HepG2 (cell line): ENCODE measurements at regions not wholly inside any gene's neighbourhood (a gene's known extent, or its start where the extent isn't known, plus 50 kb on each side); places are given as distances from the start of the nearest gene placed in this dataset.

ENCODE experiments used
- ATAC-seq: fragments of 200-7000 bp; cut with Tn5 transposase; 3 replicates; pipeline ENCODE4 v1.9.1; 2020; ENCODE audit warnings: mild to moderate bottlenecking, moderate library complexity
- BruUV-seq: library from RNA; stranded (reverse); fragments of 400-500 nt; replicated peaks from 2 replicates; lab custom pipeline; 2021; lab: Mats Ljungman, UMichigan
- CTCF ChIA-PET: fragments of 300-600 bp; formaldehyde crosslinking; extraction: SDS; loops from one replicate; lab custom pipeline; 2021; ENCODE audit warnings: low total read pairs, inconsistent platforms, low intra/inter-chr PET ratio; lab: Yijun Ruan, JAX
- POLR2A ChIA-PET: fragments of 350-600 bp; sonication (Branson Sonifier 250); formaldehyde crosslinking; loops from one replicate; lab custom pipeline; 2020; ENCODE audit warnings: antibody characterized with exemption, inconsistent platforms; lab: Yijun Ruan, JAX
- DNase-seq: peaks from one replicate; pipeline ENCODE4 v3.0.0-alpha.2; 2015; ENCODE audit warnings: low spot score
- FAIRE-seq: peaks from 3 replicates; lab custom pipeline; 2011; peaks lifted over from hg19 to GRCh38; lab: Jason Lieb, UNC
- H2AFZ ChIP-seq: one replicate; pipeline ENCODE4 v1.6.1; 2011; ENCODE audit warnings: low read length, inconsistent platforms
- H3K27ac ChIP-seq: fragments of 300-600 bp; 3 replicates; pipeline ENCODE4 v1.8.0; 2011; ENCODE audit warnings: mixed run types, mild to moderate bottlenecking, mixed read lengths, low read length, inconsistent platforms; ENCODE audit not compliant: insufficient read depth; ENCODE audit errors: extremely low read length
- H3K27me3 ChIP-seq, 2 experiments: fragments of 200-600 bp in 1 of 2; 2 replicates in 1 of 2; 3 replicates in 1 of 2; pipeline versions ENCODE4 v1.6.0 to v1.8.0; 2011; ENCODE audit warnings: low read length in 2 of 2, mild to moderate bottlenecking in 2 of 2, moderate library complexity in 2 of 2, inconsistent platforms in 1 of 2; ENCODE audit not compliant: insufficient read depth in 2 of 2, control insufficient read depth in 1 of 2
- H3K36me3 ChIP-seq, 2 experiments: fragments of 200-600 bp in 1 of 2; replicated peaks in 1 of 2; 2 replicates in 1 of 2; 3 replicates in 1 of 2; pipeline versions ENCODE4 v1.5.1 to v1.8.0; 2011; ENCODE audit warnings: low read length in 2 of 2, inconsistent platforms in 1 of 2; ENCODE audit not compliant: insufficient read depth in 2 of 2, control insufficient read depth in 1 of 2
- H3K4me1 ChIP-seq: 2 replicates; pipeline ENCODE4 v1.5.1; 2012; ENCODE audit warnings: low read length, inconsistent platforms; ENCODE audit not compliant: insufficient read depth
- H3K4me2 ChIP-seq: 2 replicates; pipeline ENCODE4 v1.6.0; 2011; ENCODE audit warnings: low read depth, low read length, inconsistent platforms
- H3K4me3 ChIP-seq, 3 experiments: fragments of 200-600 bp in 1 of 3; sonication (generic), shearing (Covaris generic) in 1 of 3; replicated peaks in 1 of 3; 2 replicates each; pipeline ENCODE4 v1.5.1; 2011 to 2016; ENCODE audit warnings: low read length in 3 of 3, inconsistent platforms in 2 of 3, low read depth in 2 of 3, mild to moderate bottlenecking in 2 of 3, control low read depth in 1 of 3, mixed read lengths in 1 of 3; ENCODE audit not compliant: insufficient read depth in 1 of 3
- H3K79me2 ChIP-seq: one replicate; pipeline ENCODE4 v1.6.1; 2011; ENCODE audit warnings: low read length, inconsistent platforms; ENCODE audit not compliant: insufficient read depth
- H3K9ac ChIP-seq: 2 replicates; pipeline ENCODE4 v1.6.0; 2011; ENCODE audit warnings: mild to moderate bottlenecking, low read depth, low read length, inconsistent platforms; ENCODE audit not compliant: insufficient read depth
- H3K9me3 ChIP-seq: 2 replicates; pipeline ENCODE4 v1.5.1; 2012; ENCODE audit warnings: mild to moderate bottlenecking, low read length
- H4K20me1 ChIP-seq: 2 replicates; pipeline ENCODE4 v1.6.0; 2011; ENCODE audit warnings: inconsistent platforms, mild to moderate bottlenecking, low read length, moderate library complexity; ENCODE audit not compliant: insufficient read depth
- BHLHE40 ChIP-seq: IDR thresholded peaks from 2 replicates; pipeline ENCODE4 v1.6.1; 2011; ENCODE audit warnings: low read length, improper control_type of control experiment
- FOXJ3 ChIP-seq: sonication (generic); formaldehyde crosslinking; IDR thresholded peaks from 2 replicates; pipeline ENCODE4 v1.4.0; 2020; ENCODE audit warnings: missing genetic modification reagents, mild to moderate bottlenecking, borderline replicate concordance
- KLF12 ChIP-seq: sonication (generic); formaldehyde crosslinking; IDR thresholded peaks from 2 replicates; pipeline ENCODE4 v1.4.0; 2020; ENCODE audit warnings: missing genetic modification reagents, borderline replicate concordance
- NAIF1 ChIP-seq: sonication (generic); formaldehyde crosslinking; IDR thresholded peaks from 2 replicates; pipeline ENCODE4 v1.5.0; 2020; ENCODE audit warnings: mild to moderate bottlenecking, missing genetic modification reagents, borderline replicate concordance
- PHF21A ChIP-seq: sonication (generic); formaldehyde crosslinking; IDR thresholded peaks from 2 replicates; pipeline ENCODE4 v1.5.0; 2020; ENCODE audit warnings: mild to moderate bottlenecking, missing genetic modification reagents
- ZNF251 ChIP-seq: sonication (generic); formaldehyde crosslinking; IDR thresholded peaks from 2 replicates; pipeline ENCODE4 v1.9.0; 2021; ENCODE audit warnings: mild to moderate bottlenecking, missing genetic modification reagents
- ZNF253 ChIP-seq: sonication (generic); formaldehyde crosslinking; IDR thresholded peaks from 2 replicates; pipeline ENCODE4 v1.8.0; 2022; ENCODE audit warnings: mild to moderate bottlenecking, missing genetic modification reagents, borderline replicate concordance
- ZNF331 ChIP-seq: sonication (generic); formaldehyde crosslinking; IDR thresholded peaks from 2 replicates; pipeline ENCODE4 v1.4.0; 2020; ENCODE audit warnings: missing genetic modification reagents
- ZNF75D ChIP-seq: sonication (generic); formaldehyde crosslinking; IDR thresholded peaks from 2 replicates; pipeline ENCODE4 v1.8.1; 2023; ENCODE audit warnings: missing genetic modification reagents, mild to moderate bottlenecking, borderline replicate concordance
- ZNF777 ChIP-seq: sonication (generic); formaldehyde crosslinking; IDR thresholded peaks from 2 replicates; pipeline ENCODE4 v1.4.0; 2020; ENCODE audit warnings: missing genetic modification reagents
- WGBS: methylation state at CpG from one replicate; pipeline ENCODE4 v1.1.6; 2017; ENCODE audit warnings: low lambda C conversion rate; 5-methylcytosine and 5-hydroxymethylcytosine counted together
- in situ Hi-C: cut with HindIII; loops from 2 replicates; pipeline ENCODE4 v1.10.0; 2017; ENCODE audit warnings: low pct_unique_long_range_greater_than_20kb; ENCODE audit not compliant: extremely low pct_ligation_motif_present
- intact Hi-C: fragments of 100-400 bp; cut with micrococcal nuclease; formaldehyde crosslinking; loops from one replicate; pipeline ENCODE4 v1.10.0; 2022; ENCODE audit not compliant: unreplicated experiment
- TF ChIP-seq, protein P1 (sequence below): IDR thresholded peaks from 2 replicates; pipeline ENCODE4 v1.6.1; 2016; ENCODE audit warnings: mild to moderate bottlenecking
- TF ChIP-seq, protein P2 (sequence below): sonication (generic); formaldehyde crosslinking; IDR thresholded peaks from 2 replicates; pipeline ENCODE4 v1.4.0; 2020; ENCODE audit warnings: missing genetic modification reagents
- TF ChIP-seq, protein P3 (sequence below): sonication (generic); formaldehyde crosslinking; conservative IDR thresholded peaks from 2 replicates; pipeline ENCODE4 v1.4.0; 2020; ENCODE audit warnings: missing genetic modification reagents
- TF ChIP-seq, protein P4 (sequence below): sonication (generic); formaldehyde crosslinking; IDR thresholded peaks from 2 replicates; pipeline ENCODE4 v1.8.0; 2022; ENCODE audit warnings: missing genetic modification reagents, mild to moderate bottlenecking, inconsistent platforms, borderline replicate concordance

DNA sequence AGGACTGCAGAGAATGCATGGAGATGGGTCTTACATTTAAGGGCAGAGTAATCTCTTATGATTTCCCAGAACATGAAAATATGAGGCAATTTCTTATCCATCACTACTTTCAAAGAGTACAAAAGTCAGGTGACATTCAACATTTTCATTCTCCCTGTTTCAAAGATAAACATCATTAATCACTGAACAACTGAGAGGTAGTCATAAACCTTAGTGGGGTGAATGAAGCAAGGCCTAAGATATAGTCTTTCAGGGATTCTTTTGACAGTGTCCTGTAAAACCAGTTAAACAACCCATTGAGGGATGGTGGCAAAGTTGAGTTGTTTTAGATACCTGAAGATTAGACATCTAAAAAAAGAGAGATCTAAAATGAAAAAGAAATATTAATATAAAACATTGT is 271.6 kb upstream of the CBLB start (continued):
- TF ChIP-seq ZNF75D (CRISPR knock-in tag): no peak
- TF ChIP-seq ZNF331 (CRISPR knock-in tag): no peak

DNA sequence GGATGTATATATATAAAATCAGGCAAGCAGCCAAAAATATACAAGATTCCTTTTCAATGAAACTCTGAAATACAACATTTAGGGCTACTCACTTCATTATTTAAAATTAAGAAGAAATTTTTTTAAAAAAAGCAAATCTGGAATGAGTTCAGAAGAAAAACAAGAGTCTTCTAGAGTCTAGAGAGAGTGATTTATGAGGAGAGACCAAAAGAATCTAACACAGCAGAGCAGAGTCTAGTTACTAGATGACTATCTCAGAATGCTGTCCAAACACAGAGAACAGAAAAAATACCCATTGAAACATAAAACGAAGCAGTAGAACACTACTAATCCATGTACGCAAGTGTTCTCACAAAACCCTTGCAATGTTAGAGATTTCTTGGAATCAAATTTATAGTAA is 275.2 kb upstream of the CBLB start:
- no peaks in the 10 kb centered on the region for H3K9me3 ChIP-seq
- no peaks in the 10 kb centered on the region for H3K36me3 ChIP-seq
- no peaks in the 10 kb centered on the region for H3K27me3 ChIP-seq
- FAIRE-seq: no peak
- H3K79me2 ChIP-seq: no peaks in the 10 kb centered on the region
- no TSS peak for BruUV-seq
- POLR2A ChIA-PET: no interaction called here
- ATAC-seq: no peak
- in situ Hi-C loops: no loop called here
- H3K4me3 ChIP-seq: no peak overlapping the region
- 54% methylated on average over 2 of the region's 2 CpGs for WGBS
- DNase-seq: no peak
- CTCF ChIA-PET: no interaction called here
- no peak overlapping the region for H3K9ac ChIP-seq
- H2AFZ ChIP-seq: no peak overlapping the region
- H4K20me1 ChIP-seq: no peaks in the 10 kb centered on the region
- no peak overlapping the region for H3K4me2 ChIP-seq
- intact Hi-C loops: no loop called here
- no peak overlapping the region for H3K27ac ChIP-seq
- H3K4me1 ChIP-seq: no peaks in the 10 kb centered on the region
- TF ChIP-seq ZNF251 (no peak), NAIF1 (CRISPR knock-in tag) (no peak), PHF21A (CRISPR knock-in tag) (no peak), ZNF253 (no peak), KLF12 (no peak), BHLHE40 (no peak), ZNF777 (CRISPR knock-in tag) (no peak), FOXJ3 (CRISPR knock-in tag) (no peak)
- TF ChIP-seq, protein P1, sequence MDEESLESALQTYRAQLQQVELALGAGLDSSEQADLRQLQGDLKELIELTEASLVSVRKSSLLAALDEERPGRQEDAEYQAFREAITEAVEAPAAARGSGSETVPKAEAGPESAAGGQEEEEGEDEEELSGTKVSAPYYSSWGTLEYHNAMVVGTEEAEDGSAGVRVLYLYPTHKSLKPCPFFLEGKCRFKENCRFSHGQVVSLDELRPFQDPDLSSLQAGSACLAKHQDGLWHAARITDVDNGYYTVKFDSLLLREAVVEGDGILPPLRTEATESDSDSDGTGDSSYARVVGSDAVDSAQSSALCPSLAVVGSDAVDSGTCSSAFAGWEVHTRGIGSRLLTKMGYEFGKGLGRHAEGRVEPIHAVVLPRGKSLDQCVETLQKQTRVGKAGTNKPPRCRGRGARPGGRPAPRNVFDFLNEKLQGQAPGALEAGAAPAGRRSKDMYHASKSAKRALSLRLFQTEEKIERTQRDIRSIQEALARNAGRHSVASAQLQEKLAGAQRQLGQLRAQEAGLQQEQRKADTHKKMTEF (CRISPR knock-in tag): no peak
- TF ChIP-seq, protein P2, sequence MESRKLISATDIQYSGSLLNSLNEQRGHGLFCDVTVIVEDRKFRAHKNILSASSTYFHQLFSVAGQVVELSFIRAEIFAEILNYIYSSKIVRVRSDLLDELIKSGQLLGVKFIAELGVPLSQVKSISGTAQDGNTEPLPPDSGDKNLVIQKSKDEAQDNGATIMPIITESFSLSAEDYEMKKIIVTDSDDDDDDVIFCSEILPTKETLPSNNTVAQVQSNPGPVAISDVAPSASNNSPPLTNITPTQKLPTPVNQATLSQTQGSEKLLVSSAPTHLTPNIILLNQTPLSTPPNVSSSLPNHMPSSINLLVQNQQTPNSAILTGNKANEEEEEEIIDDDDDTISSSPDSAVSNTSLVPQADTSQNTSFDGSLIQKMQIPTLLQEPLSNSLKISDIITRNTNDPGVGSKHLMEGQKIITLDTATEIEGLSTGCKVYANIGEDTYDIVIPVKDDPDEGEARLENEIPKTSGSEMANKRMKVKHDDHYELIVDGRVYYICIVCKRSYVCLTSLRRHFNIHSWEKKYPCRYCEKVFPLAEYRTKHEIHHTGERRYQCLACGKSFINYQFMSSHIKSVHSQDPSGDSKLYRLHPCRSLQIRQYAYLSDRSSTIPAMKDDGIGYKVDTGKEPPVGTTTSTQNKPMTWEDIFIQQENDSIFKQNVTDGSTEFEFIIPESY (CRISPR knock-in tag): no peak
- TF ChIP-seq, protein P3, sequence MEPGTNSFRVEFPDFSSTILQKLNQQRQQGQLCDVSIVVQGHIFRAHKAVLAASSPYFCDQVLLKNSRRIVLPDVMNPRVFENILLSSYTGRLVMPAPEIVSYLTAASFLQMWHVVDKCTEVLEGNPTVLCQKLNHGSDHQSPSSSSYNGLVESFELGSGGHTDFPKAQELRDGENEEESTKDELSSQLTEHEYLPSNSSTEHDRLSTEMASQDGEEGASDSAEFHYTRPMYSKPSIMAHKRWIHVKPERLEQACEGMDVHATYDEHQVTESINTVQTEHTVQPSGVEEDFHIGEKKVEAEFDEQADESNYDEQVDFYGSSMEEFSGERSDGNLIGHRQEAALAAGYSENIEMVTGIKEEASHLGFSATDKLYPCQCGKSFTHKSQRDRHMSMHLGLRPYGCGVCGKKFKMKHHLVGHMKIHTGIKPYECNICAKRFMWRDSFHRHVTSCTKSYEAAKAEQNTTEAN (CRISPR knock-in tag): no peak
- TF ChIP-seq, protein P4, sequence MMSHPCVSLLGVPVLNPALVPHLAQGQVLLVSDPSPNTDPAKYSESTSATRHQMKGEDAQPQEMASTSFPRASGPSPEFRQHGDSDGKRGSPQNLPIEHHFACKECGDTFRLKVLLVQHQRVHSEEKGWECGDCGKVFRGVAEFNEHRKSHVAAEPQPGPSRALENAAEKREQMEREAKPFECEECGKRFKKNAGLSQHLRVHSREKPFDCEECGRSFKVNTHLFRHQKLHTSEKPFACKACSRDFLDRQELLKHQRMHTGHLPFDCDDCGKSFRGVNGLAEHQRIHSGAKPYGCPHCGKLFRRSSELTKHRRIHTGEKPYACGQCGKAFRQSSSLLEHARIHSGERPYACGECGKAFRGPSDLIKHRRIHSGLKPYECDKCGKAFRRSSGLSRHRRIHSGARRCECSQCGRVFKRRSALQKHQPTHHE: no peak
